ENCODE measurements at regions not wholly inside any gene's neighbourhood (a gene's known extent, or its start where the extent isn't known, plus 50 kb on each side); places are given as distances from the start of the nearest gene placed in this dataset.
"Not testable (repeated sequence)": the region's sequence is repeated elsewhere in the genome, so short reads cannot be mapped to it uniquely, and the experiment has no call there.

DNA sequence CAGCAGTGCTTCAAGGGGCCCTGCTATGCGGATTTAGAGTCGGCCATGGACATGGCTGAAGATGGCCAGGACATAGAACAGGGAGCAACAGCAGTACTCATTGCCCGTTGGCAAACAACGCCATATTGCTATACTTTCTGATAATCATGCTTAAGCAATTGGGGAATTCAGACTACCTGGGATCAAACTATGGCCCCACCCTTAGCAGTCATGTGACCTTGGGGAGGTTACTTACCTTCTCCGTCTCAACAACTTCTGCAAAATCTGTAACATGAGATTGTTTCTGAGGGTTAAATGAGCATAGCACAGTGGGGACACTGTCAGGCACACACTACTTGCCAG lies 62.1 kb upstream of the MSMB start:
- not testable (repeated sequence) for H3K4me3 ChIP-seq (ENCODE audit: low read length); H3K4me1 ChIP-seq (ENCODE audit: control insufficient read depth, insufficient read depth, low read length); H3K27me3 ChIP-seq (ENCODE audit: control insufficient read depth, insufficient read depth); DNase-seq; H3K9me3 ChIP-seq (ENCODE audit: control insufficient read depth, low read length); ATAC-seq; H3K27ac ChIP-seq (ENCODE audit: low read length)
- 82% methylated on average over 4 of the region's 5 CpGs for WGBS
- intact Hi-C loops (cut with DNase I): loop anchor here in 3 of 4 donors (5.0 to 10.0 kb wide), 2 partner anchors 174 to 177 kb away; partner anchors contain the start of gene ANTXRL (in 1 of the 3)

DNA sequence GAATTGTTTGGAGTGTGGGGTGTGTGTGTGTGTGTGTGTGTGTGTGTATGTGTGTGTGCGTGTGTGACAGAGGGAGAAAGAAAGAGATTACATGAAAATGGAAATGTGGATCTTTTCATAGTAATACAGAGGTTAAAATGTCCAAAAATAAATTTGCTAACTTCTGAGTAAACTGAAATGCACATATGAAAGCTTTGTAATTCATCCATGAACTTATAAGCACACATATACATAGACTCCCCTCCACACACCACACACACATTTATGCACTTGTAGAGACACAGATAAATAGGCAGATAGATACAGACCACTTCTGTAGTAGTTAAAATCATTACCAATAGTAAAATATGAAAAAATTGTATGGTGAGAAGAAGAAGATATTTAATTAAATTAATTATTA lies 108.2 kb upstream of the MSMB start:
- H3K4me3 ChIP-seq (ENCODE audit: low read length); DNase-seq; H3K9me3 ChIP-seq (ENCODE audit: control insufficient read depth, low read length); H3K4me1 ChIP-seq (ENCODE audit: control insufficient read depth, insufficient read depth, low read length); ATAC-seq; H3K27me3 ChIP-seq (ENCODE audit: control insufficient read depth, insufficient read depth); intact Hi-C loops (cut with DNase I); H3K27ac ChIP-seq (ENCODE audit: low read length): not testable (repeated sequence)
- 100% methylated on average over 1 of the region's 1 CpG for WGBS

DNA sequence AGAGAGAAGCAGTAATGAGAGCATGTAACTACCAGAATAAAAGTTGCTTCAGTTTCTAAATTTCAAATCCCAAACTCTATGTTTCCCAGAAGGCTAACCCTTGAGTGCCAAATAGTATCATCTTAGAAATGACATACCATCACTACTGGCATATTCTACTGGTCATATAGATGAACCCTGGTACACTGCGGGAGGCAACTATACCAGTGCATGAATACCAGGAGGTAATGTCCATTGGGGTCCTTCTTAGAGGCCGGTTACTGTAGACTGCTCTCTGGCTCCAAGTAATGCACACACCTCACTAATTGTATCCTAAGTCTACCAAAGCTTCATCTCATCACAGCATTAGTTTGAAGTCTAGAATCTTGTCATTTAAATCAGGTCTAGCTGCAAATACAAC lies 108.6 kb upstream of the MSMB start:
- H3K4me1 ChIP-seq (ENCODE audit: control insufficient read depth, insufficient read depth, low read length); ATAC-seq; DNase-seq; H3K9me3 ChIP-seq (ENCODE audit: control insufficient read depth, low read length); H3K4me3 ChIP-seq (ENCODE audit: low read length); H3K27me3 ChIP-seq (ENCODE audit: control insufficient read depth, insufficient read depth); intact Hi-C loops (cut with DNase I); H3K27ac ChIP-seq (ENCODE audit: low read length): not testable (repeated sequence)
- 94% methylated on average over 2 of the region's 2 CpGs for WGBS

DNA sequence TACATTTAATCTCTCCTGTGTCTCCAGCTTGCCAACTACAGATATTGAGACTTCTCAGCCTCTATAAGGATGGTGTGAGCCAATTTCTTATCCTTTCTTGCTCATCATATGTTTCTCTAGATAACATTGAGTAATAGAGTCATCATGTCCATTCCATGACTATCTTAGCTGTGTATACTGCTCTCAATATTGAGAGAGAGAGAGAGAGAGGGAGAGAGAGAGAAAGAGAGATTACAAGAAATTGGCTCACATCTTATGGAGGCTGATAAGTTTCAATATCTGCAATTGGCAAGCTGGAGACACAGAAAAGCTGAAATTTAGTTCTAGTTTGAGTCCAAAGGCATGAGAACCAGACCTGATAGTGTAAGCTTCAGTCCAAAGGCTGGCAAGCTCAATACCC lies 110.8 kb upstream of the MSMB start:
- H3K4me1 ChIP-seq (ENCODE audit: control insufficient read depth, insufficient read depth, low read length); DNase-seq; H3K9me3 ChIP-seq (ENCODE audit: control insufficient read depth, low read length); ATAC-seq; H3K4me3 ChIP-seq (ENCODE audit: low read length); H3K27ac ChIP-seq (ENCODE audit: low read length); intact Hi-C loops (cut with DNase I); H3K27me3 ChIP-seq (ENCODE audit: control insufficient read depth, insufficient read depth): not testable (repeated sequence)

DNA sequence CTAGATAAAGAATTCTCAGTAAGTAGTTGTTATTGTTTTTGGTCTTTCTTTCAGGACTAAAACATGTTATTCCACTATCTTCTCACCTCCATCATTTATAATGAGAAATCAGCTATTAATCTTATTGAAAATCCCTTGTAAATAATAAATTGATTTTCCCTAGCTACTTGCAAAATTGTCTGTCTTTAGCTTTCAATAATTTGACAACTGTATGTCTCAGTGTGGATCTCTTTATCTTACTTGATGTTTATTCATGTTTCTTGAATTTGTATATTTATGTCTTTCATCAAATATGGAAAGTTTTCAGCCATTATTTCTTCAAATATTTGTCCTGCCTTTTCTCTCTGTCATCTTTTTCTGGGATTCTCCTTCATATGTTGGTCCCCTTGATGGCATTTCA lies 117.1 kb upstream of the ANTXRL start:
- Histone ChIP-seq H3K27me3 (ENCODE audit: control insufficient read depth, insufficient read depth) (no peaks in the 10 kb centered on the region), H3K4me1 (ENCODE audit: control insufficient read depth, insufficient read depth, low read length) (no peaks in the 10 kb centered on the region), H3K9me3 (ENCODE audit: control insufficient read depth, low read length) (no peaks in the 10 kb centered on the region), H3K27ac (ENCODE audit: low read length) (no peak overlapping the region), H3K4me3 (ENCODE audit: low read length) (no peak overlapping the region)
- DNase-seq (no peak), ATAC-seq (no peak)
- intact Hi-C loops (cut with DNase I): no loop called here

DNA sequence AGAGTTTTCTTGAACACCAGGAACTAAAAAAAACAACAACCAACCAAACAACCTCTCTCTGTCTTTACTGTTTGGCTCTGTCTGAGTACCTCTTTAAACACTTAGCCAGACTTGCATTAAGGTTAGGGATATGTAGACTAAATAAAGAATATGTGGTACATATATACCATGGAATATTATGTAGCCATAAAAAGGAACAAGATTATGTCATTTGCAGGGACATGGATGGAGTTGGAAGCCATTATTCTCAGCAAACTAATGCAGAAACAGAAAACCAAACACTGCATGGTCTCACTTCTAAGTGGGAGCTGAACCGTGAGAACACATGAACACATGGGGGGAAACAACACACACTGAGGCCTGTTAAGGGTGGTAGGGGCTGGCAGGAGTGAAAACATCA lies 116.0 kb upstream of the ANTXRL start:
- no peak for ATAC-seq
- Histone ChIP-seq H3K27ac (ENCODE audit: low read length) (no peak overlapping the region), H3K9me3 (ENCODE audit: control insufficient read depth, low read length) (no peaks in the 10 kb centered on the region), H3K4me3 (ENCODE audit: low read length) (no peak overlapping the region), H3K4me1 (ENCODE audit: control insufficient read depth, insufficient read depth, low read length) (no peaks in the 10 kb centered on the region), H3K27me3 (ENCODE audit: control insufficient read depth, insufficient read depth) (no peaks in the 10 kb centered on the region)
- no peak for DNase-seq
- WGBS: 89% methylated on average over 1 of the region's 1 CpG
- intact Hi-C loops (cut with DNase I): no loop called here

DNA sequence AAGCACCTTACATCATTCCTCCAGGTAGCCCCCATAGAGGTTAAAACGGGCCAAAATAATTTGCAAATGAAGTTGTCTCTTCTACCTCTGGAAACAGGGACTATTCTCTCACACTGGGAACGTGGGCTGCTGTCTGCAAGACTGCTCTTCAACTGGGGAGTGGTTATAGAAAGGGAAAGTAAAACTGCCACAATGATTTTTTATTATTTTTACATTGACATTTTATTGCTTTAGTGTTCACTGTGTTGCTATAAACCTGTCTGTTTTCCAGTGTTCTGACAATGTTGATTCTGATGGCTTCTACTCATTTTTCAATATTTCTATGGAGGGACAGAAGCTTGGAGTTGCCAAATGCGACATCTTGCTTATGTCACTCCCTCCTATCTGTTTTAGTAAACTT lies 115.1 kb upstream of the ANTXRL start:
- DNase-seq (no peak), ATAC-seq (no peak)
- Histone ChIP-seq H3K4me3 (ENCODE audit: low read length) (no peak overlapping the region), H3K27ac (ENCODE audit: low read length) (no peak overlapping the region), H3K27me3 (ENCODE audit: control insufficient read depth, insufficient read depth) (no peaks in the 10 kb centered on the region), H3K4me1 (ENCODE audit: control insufficient read depth, insufficient read depth, low read length) (no peaks in the 10 kb centered on the region), H3K9me3 (ENCODE audit: control insufficient read depth, low read length) (no peaks in the 10 kb centered on the region)
- intact Hi-C loops (cut with DNase I): no loop called here
- WGBS: 56% methylated on average over 3 of the region's 3 CpGs

DNA sequence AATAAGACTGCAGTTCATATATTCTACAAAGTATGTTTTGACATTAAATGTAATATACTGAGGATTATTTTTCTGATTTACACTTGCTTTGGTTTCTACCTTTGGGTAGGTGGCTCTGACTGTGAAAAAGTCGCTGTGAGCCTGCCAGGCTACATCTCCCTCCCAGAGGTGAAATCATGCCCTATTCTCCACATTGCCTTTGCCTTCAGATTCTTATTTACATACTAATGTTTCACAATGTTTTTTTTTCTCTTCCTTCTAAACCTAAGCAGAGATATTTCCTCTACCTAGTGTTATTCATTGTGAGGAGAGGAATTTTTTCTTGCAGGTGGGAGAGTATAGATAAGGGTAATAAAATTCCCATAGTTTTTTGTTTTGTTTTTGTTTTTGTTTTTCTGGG lies 111.5 kb upstream of the ANTXRL start:
- Histone ChIP-seq H3K4me3 (ENCODE audit: low read length) (no peak overlapping the region), H3K27me3 (ENCODE audit: control insufficient read depth, insufficient read depth) (no peaks in the 10 kb centered on the region), H3K9me3 (ENCODE audit: control insufficient read depth, low read length) (no peaks in the 10 kb centered on the region), H3K4me1 (ENCODE audit: control insufficient read depth, insufficient read depth, low read length) (no peaks in the 10 kb centered on the region), H3K27ac (ENCODE audit: low read length) (no peak overlapping the region)
- 49% methylated on average over 1 of the region's 1 CpG for WGBS
- DNase-seq (no peak), ATAC-seq (no peak)
- intact Hi-C loops (cut with DNase I): no loop called here

DNA sequence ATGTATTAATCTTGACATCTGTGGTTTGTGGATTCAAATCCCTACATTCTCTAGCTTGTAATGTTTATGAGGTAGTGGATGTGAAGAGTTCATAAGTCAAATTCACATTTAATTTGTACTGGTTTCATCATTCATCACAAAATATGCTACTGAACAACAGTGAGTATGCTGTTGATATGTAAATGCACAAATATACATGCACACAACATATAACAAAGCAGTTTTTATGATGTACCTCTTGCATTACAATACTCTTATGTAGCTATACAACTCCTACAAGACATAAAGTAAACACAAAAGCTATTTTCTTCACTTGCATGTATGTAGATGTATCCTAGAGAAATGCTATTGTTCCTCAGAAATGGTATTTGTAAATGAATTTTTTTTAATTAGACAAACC lies 111.0 kb upstream of the ANTXRL start:
- H3K9me3 ChIP-seq (ENCODE audit: control insufficient read depth, low read length): no peaks in the 10 kb centered on the region
- intact Hi-C loops (cut with DNase I): no loop called here
- no peak overlapping the region for H3K4me3 ChIP-seq (ENCODE audit: low read length)
- H3K4me1 ChIP-seq (ENCODE audit: control insufficient read depth, insufficient read depth, low read length): no peaks in the 10 kb centered on the region
- ATAC-seq: no peak
- no peak for DNase-seq
- no peaks in the 10 kb centered on the region for H3K27me3 ChIP-seq (ENCODE audit: control insufficient read depth, insufficient read depth)
- no peak overlapping the region for H3K27ac ChIP-seq (ENCODE audit: low read length)

DNA sequence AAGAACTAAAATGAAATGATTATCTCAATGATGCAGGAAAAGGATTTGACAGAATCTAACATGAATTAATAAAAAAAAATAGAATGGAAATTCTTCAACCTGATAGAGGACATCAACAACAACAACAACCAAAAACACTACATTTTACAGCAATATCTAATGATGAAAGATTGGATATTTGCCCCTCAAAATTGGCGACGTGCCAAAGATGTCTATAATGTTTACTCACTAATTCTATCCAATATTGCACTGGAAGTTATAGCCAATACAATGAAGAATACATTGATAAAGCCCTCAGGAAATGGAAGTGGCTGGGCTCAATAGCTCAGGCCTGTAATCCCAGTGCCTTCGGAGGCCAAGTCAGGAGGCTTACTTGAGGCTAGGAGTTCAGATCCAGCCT lies 99.4 kb upstream of the ANTXRL start:
- H3K4me1 ChIP-seq (ENCODE audit: control insufficient read depth, insufficient read depth, low read length); H3K4me3 ChIP-seq (ENCODE audit: low read length); H3K27me3 ChIP-seq (ENCODE audit: control insufficient read depth, insufficient read depth); DNase-seq; intact Hi-C loops (cut with DNase I); H3K9me3 ChIP-seq (ENCODE audit: control insufficient read depth, low read length); ATAC-seq; H3K27ac ChIP-seq (ENCODE audit: low read length): not testable (repeated sequence)
- 81% methylated on average over 3 of the region's 3 CpGs for WGBS

DNA sequence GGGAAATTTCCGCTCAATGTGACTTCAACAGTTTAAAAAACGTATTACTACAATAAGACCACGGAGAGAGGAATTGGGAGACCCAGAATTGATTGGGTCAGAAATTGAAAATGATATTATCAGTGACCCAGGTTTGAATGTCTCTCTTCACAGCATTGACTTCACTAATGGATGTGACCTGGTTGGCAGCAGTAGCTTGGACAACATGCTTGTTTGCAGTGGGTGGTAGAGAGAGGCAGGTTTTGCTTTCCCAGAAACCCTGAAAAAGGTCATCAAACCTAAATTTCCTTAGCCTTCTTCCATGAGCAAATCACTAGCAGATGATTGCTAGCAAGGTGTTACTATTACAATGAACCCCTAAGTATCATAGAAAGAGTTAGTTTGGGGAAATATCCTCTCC lies 89.7 kb upstream of the ANTXRL start:
- DNase-seq: no peak
- 83% methylated on average over 3 of the region's 3 CpGs for WGBS
- Histone ChIP-seq H3K27me3 (ENCODE audit: control insufficient read depth, insufficient read depth) (no peaks in the 10 kb centered on the region), H3K27ac (ENCODE audit: low read length) (no peak overlapping the region), H3K9me3 (ENCODE audit: control insufficient read depth, low read length) (no peaks in the 10 kb centered on the region), H3K4me3 (ENCODE audit: low read length) (no peak overlapping the region), H3K4me1 (ENCODE audit: control insufficient read depth, insufficient read depth, low read length) (no peaks in the 10 kb centered on the region)
- intact Hi-C loops (cut with DNase I): no loop called here
- no peak for ATAC-seq

DNA sequence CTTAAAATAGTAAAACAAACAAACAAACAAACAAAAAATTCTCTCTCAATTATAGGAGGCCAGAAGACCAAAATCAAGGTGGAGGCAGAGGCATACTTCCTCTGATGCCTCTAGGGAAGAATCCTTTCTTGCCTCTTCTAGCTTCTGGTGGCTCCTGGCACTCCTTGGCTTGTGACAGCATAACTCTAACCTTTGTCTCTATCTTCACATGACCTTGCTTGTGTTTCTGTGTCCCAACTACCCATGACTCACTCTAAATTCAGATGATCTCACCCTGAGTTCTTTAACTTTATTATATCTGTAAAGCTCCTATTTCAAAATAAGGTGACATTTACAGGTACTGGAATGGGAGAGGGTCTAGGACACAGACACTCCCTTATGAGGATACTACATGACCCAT lies 88.3 kb upstream of the ANTXRL start:
- DNase-seq (no peak), ATAC-seq (no peak)
- Histone ChIP-seq H3K9me3 (ENCODE audit: control insufficient read depth, low read length) (no peaks in the 10 kb centered on the region), H3K27me3 (ENCODE audit: control insufficient read depth, insufficient read depth) (no peaks in the 10 kb centered on the region), H3K4me1 (ENCODE audit: control insufficient read depth, insufficient read depth, low read length) (no peaks in the 10 kb centered on the region), H3K4me3 (ENCODE audit: low read length) (no peak overlapping the region), H3K27ac (ENCODE audit: low read length) (no peak overlapping the region)
- intact Hi-C loops (cut with DNase I): no loop called here

Data from right cardiac atrium (tissue), 5 donors.